Gastroesophageal sphincter (tissue), 4 donors: ENCODE measurements at regions not wholly inside any gene's neighbourhood (a gene's known extent, or its start where the extent isn't known, plus 50 kb on each side); places are given as distances from the start of the nearest gene placed in this dataset.

Experiments
- ATAC-seq: fragments of 150-250 bp; one replicate; pipeline ENCODE4 v1.9.1; 2016; ENCODE audit warnings: mild to moderate bottlenecking, moderate library complexity
- H3K27ac ChIP-seq, 4 donors: fragments of 200-600 bp; sonication (generic) in 3 of 4; 1 replicate in 3 of 4; 2 replicates in 1 of 4; pipeline ENCODE4 v1.5.1; 2016 to 2019
- H3K27me3 ChIP-seq: fragments of 200-600 bp; sonication (generic); one replicate; pipeline ENCODE4 v1.5.1; 2019
- H3K36me3 ChIP-seq, 2 donors: fragments of 200-600 bp; sonication (generic); one replicate each; pipeline ENCODE4 v1.5.1; 2019; ENCODE audit warnings: control low read depth in 1 of 2
- H3K4me1 ChIP-seq, 3 donors: fragments of 200-600 bp; sonication (generic); 1 replicate in 2 of 3; 2 replicates in 1 of 3; pipeline ENCODE4 v1.5.1; 2016 to 2019; ENCODE audit warnings: control low read depth in 2 of 3
- H3K4me3 ChIP-seq, 2 donors: fragments of 200-600 bp; sonication (generic); one replicate each; pipeline ENCODE4 v1.5.1; 2019; ENCODE audit warnings: mild to moderate bottlenecking in 1 of 2, moderate library complexity in 1 of 2
- H3K9me3 ChIP-seq, 3 donors: fragments of 200-600 bp; sonication (generic); one replicate each; pipeline ENCODE4 v1.5.1; 2017 to 2019; ENCODE audit warnings: control low read depth in 2 of 3
- EP300 ChIP-seq: sonication (generic); formaldehyde crosslinking; IDR thresholded peaks from one replicate; pipeline ENCODE4 v1.6.1; 2017; ENCODE audit warnings: antibody characterized with exemption, mild to moderate bottlenecking
- POLR2A ChIP-seq, 2 donors: fragments of 450-650 bp; IDR thresholded peaks; one replicate each; pipeline ENCODE4 v1.6.1; 2017; ENCODE audit warnings: antibody characterized with exemption in 2 of 2, mild to moderate bottlenecking in 2 of 2, moderate library complexity in 1 of 2
- POLR2AphosphoS5 ChIP-seq: sonication (generic); formaldehyde crosslinking; IDR thresholded peaks from one replicate; pipeline ENCODE4 v1.6.1; 2017; ENCODE audit warnings: antibody characterized with exemption
- WGBS, 2 donors: methylation state at CpG; one replicate each; pipeline ENCODE4 v1.1.5; 2018; ENCODE audit warnings: low coverage in 1 of 2; 5-methylcytosine and 5-hydroxymethylcytosine counted together
- TF ChIP-seq, protein P1 (sequence below), 4 experiments: fragments of 200-600 bp in 2 of 4; fragments of 450-650 bp in 2 of 4; sonication (generic) in 1 of 4; IDR thresholded peaks; one replicate each; pipeline ENCODE4 v1.5.1; 2017 to 2019; ENCODE audit warnings: antibody characterized with exemption in 4 of 4, mild to moderate bottlenecking in 2 of 4, moderate library complexity in 2 of 4

DNA sequence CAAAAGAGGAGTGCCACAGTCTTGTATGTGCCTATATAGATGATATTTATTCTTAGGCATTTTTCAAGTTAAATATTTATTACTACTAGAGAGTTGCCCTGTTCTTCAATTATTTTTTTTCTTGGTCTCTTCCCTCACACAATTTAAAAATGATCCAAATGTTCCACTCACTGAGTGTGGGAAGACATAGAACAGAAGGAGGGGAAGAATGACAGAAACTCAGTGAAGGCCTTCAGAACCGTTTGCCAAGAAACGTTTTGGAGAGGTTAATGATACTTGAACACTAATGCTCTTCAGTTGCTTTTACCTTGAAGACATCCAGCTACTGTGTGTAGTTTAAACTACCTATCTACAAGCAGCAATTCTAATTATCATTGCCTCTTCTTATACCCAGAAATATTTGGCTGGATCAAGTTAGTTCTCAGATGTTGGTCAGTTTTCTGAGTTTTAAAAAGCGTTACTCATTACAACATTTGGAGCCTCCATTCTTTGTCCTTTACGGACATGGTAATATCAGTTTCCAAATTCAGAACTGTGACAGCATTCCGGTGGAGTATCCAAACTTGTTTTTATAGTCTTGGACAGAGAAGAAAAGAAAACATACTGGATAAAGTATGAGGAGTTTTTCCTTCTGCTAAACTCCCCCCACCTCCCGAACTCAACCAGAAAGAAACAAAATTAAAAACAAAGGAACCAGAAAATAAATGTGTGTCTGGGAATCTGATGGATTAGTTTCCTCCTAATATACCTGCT lies 389.7 kb downstream of the SPRY1 start:
- no peaks in the 10 kb centered on the region for H3K27me3 ChIP-seq
- no peaks in the 10 kb centered on the region for H3K9me3 ChIP-seq
- peaks cover 10 to 48% (median 13%) of the 10 kb centered on the region in 3 donors for H3K4me1 ChIP-seq
- ATAC-seq: peak; percentile 51
- TF ChIP-seq POLR2AphosphoS5 (peak; percentile 84), EP300 (no peak)
- H3K4me3 ChIP-seq: no peak overlapping the region
- WGBS, 2 donors: 6 to 17% methylated on average over 6 of the region's 6 CpGs
- peak overlapping the region; percentile 70 to 84 (median 80) for H3K27ac ChIP-seq
- no peaks in the 10 kb centered on the region for H3K36me3 ChIP-seq

DNA sequence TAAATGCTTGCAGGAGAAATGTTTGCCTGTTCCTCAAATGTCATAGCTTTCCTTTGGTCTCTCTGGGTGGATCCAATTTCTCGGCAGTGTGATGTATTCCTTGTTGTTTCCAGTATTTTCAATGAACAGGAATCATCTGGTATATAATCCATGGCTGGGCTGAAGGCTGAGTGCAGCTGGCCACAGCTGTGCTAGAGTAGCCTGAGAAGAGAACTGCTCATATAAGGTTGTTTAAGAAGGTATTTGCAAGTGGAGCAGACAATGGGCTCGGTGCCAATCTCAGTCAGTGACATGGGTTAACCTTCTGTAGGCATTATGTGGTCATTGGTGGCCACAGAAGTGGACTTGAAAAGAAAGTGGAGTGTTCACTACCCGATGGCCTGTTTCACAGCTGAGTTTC lies 390.3 kb downstream of the SPRY1 start:
- WGBS, 2 donors: 57% methylated on average over 2 of the region's 3 CpGs; no CpG with 5 or more reads in 1 of the 2 donors
- Histone ChIP-seq H3K36me3 (no peaks in the 10 kb centered on the region), H3K4me1 (peaks cover 10 to 48% (median 13%) of the 10 kb centered on the region in 3 donors), H3K27ac (peak overlapping the region; percentile 70 to 84 (median 80)), H3K4me3 (no peak overlapping the region), H3K9me3 (no peaks in the 10 kb centered on the region), H3K27me3 (no peaks in the 10 kb centered on the region)
- no peak for TF ChIP-seq POLR2AphosphoS5
- no peak for TF ChIP-seq EP300
- TF ChIP-seq, protein P1, sequence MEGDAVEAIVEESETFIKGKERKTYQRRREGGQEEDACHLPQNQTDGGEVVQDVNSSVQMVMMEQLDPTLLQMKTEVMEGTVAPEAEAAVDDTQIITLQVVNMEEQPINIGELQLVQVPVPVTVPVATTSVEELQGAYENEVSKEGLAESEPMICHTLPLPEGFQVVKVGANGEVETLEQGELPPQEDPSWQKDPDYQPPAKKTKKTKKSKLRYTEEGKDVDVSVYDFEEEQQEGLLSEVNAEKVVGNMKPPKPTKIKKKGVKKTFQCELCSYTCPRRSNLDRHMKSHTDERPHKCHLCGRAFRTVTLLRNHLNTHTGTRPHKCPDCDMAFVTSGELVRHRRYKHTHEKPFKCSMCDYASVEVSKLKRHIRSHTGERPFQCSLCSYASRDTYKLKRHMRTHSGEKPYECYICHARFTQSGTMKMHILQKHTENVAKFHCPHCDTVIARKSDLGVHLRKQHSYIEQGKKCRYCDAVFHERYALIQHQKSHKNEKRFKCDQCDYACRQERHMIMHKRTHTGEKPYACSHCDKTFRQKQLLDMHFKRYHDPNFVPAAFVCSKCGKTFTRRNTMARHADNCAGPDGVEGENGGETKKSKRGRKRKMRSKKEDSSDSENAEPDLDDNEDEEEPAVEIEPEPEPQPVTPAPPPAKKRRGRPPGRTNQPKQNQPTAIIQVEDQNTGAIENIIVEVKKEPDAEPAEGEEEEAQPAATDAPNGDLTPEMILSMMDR (IDR thresholded peaks at IDR 0.05): no peak
- no peak for TF ChIP-seq POLR2A (IDR thresholded peaks at IDR 0.05)
- peak; percentile 23 for ATAC-seq

DNA sequence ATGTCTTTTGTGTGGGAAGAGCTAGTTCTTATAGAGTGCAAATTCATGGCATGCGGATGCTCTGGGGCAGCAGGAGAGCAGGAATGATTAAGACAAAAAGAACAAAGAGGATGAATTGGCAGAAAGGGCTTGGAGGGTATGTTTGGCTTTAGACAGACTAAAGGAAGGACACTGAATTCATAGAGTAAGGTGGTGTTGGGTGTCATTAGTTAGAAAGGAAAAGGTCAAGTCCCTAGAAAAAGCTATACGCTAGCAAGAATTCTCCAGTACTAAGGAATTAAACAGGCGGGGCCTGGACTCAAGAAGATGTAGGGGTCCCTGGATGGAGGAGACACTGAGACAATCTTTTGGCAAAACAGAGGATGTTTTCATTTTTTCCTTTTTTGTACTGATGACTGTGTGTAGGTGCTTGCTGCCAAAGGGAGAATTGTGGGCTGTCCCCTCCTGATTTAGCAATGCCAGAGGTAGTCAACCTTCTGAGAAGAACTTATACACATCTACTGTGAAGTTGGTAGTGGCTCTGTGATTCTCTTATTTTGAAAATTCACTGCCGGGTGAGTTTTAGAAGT lies 391.0 kb downstream of the SPRY1 start:
- no peaks in the 10 kb centered on the region for H3K9me3 ChIP-seq
- H3K36me3 ChIP-seq: no peaks in the 10 kb centered on the region
- peak; percentile 9 for ATAC-seq
- WGBS, 2 donors: 71 to 73% methylated on average over 4 of the region's 4 CpGs
- H3K4me3 ChIP-seq: no peak overlapping the region
- H3K27me3 ChIP-seq: no peaks in the 10 kb centered on the region
- peak overlapping the region; percentile 70 to 84 (median 80) for H3K27ac ChIP-seq
- no peak for TF ChIP-seq POLR2A (IDR thresholded peaks at IDR 0.05)
- TF ChIP-seq POLR2AphosphoS5: peak; percentile 15
- no peak for TF ChIP-seq EP300
- TF ChIP-seq, protein P1 (IDR thresholded peaks at IDR 0.05): no peak
- peaks cover 10 to 48% (median 13%) of the 10 kb centered on the region in 3 donors for H3K4me1 ChIP-seq

GRCh38 chr4:123788577-123788976 lies 392.0 kb downstream of the SPRY1 start:
- Histone ChIP-seq H3K9me3 (no peaks in the 10 kb centered on the region), H3K27me3 (no peaks in the 10 kb centered on the region), H3K27ac (peak overlapping the region; percentile 13 to 83 (median 74)), H3K36me3 (no peaks in the 10 kb centered on the region), H3K4me1 (peaks cover 10 to 45% (median 10%) of the 10 kb centered on the region in 3 donors), H3K4me3 (no peak overlapping the region)
- no peak for ATAC-seq
- TF ChIP-seq EP300 (no peak), POLR2AphosphoS5 (no peak), POLR2A (IDR thresholded peaks at IDR 0.05) (no peak)
- TF ChIP-seq, protein P1 (IDR thresholded peaks at IDR 0.05): no peak

GRCh38 chr4:123790681-123791080 lies 394.1 kb downstream of the SPRY1 start:
- Histone ChIP-seq H3K4me3 (no peak overlapping the region), H3K36me3 (no peaks in the 10 kb centered on the region), H3K27ac (no peak overlapping the region), H3K9me3 (no peaks in the 10 kb centered on the region), H3K27me3 (no peaks in the 10 kb centered on the region), H3K4me1 (peaks cover 3 to 26% (median 3%) of the 10 kb centered on the region in 3 donors)
- TF ChIP-seq POLR2AphosphoS5 (no peak), POLR2A (IDR thresholded peaks at IDR 0.05) (no peak), EP300 (no peak)
- TF ChIP-seq, protein P1 (IDR thresholded peaks at IDR 0.05): no peak
- no peak for ATAC-seq
- 38 to 40% methylated on average over 1 of the region's 1 CpG for WGBS, 2 donors
